ENCODE measurements at regions not wholly inside any gene's neighbourhood (a gene's known extent, or its start where the extent isn't known, plus 50 kb on each side); places are given as distances from the start of the nearest gene placed in this dataset.
"Not testable (repeated sequence)": the region's sequence is repeated elsewhere in the genome, so short reads cannot be mapped to it uniquely, and the experiment has no call there.

GRCh38 chr2:105522645-105523044 lies 123.8 kb upstream of the FHL2 start:
- no peak for DNase-seq

GRCh38 chr2:105521616-105522015 lies 122.8 kb upstream of the FHL2 start:
- DNase-seq: no peak

- DNase-seq: no peak
These were observed 122.3 kb upstream of the FHL2 start for GRCh38 chr2:105521176-105521575.

DNA sequence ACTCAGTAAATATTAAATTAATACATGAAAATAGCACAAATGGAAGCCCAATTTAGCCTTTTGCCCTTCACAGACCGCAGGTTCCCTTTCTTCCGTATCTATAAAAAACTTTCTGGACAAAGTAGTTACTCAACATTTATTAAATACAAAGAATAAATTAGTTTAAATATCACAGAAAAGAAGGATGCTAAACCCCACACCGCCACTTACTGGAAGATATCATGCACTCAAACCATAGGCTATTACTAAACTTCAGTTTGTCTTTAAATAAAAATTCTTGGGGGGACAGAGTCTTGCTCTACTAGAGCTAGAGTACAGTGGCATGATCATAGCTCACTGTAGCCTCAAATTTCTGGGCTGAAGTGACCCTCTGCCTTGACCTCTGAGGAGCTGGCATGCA lies 120.7 kb upstream of the FHL2 start:
- DNase-seq: no peak

DNA sequence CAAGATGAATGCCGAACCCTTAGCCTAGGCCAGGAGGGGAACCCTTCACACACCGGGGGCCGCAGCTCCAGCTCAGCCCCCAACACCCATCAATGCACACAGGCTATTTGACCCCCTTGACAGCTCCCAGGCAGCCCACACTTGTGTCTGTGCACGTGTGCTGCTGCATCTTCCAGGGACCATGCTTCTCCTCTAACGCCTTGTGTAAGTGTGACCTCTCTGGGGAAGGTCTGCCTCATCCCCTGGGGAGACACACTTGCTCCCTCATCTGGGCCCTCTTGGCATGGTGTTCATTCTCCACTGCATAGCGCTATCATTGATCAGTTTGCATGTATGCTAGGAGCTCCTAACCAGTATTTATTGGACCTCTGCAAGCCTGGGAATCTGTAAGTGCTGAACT lies 120.0 kb upstream of the FHL2 start:
- no peak for DNase-seq

DNA sequence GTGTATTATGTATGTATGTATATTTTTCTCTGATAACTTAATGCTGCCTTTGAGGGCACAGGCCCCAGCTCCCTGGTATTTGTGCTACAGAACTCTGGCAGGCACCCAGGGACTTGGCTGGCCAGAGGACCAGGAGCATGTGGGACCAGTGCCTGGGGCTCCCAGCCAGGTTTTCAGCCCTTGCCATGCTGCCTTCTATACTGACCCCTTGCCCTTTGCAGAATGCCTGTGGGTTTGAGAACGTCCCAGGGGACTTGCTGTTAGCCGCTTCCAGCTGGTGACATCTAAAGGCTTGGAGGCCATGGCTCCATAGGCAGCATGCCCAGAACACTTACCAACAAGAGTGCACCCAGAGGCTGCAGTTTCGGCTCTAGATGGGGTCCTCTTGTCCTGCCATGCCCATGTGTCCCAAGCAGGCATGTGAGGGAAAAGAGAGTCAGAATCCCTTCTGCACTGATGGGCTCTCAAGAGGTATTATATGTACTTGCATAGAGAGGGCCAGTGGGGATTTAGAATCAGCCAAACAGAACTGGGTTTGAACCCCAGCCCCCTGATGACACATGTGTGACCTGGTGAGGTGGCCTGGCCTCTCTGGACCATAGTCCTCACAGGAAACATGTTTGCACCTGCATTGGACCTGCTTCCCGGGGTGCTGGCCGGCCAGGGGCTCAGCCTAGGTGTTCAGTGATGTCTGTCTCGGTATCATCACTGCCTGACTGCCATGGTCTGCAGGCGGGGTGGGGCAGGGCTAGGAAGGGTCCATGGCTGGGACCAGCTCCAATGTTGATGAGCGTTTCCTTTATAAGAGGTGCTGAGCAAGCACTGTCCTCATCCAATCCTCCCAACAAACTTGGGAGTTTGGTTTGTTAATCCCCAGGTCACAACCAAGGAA lies 119.2 kb upstream of the FHL2 start:
- DNase-seq: no peak

- DNase-seq: peak; percentile 58
These were observed 116.9 kb upstream of the FHL2 start for GRCh38 chr2:105515581-105516415.

DNA sequence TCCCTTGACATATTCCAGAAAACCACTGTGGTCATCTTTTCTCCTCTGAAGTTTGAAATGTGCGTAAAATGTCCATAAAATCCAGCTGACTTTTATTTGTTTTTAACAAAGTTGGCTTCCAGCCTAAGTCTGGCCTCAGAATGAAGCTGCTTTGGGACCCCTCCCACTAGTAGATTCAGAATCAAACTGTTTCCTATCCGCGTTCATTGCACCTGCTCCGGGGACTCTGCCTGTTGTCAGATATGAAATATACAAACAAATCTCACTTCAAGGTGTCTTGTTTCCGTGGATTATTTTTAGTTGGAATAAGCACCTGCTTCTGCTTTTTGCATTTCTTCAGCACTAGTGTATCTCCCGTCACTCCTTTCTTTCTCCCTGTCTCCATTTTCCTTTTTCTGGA lies 115.7 kb upstream of the FHL2 start:
- no peak for DNase-seq

DNA sequence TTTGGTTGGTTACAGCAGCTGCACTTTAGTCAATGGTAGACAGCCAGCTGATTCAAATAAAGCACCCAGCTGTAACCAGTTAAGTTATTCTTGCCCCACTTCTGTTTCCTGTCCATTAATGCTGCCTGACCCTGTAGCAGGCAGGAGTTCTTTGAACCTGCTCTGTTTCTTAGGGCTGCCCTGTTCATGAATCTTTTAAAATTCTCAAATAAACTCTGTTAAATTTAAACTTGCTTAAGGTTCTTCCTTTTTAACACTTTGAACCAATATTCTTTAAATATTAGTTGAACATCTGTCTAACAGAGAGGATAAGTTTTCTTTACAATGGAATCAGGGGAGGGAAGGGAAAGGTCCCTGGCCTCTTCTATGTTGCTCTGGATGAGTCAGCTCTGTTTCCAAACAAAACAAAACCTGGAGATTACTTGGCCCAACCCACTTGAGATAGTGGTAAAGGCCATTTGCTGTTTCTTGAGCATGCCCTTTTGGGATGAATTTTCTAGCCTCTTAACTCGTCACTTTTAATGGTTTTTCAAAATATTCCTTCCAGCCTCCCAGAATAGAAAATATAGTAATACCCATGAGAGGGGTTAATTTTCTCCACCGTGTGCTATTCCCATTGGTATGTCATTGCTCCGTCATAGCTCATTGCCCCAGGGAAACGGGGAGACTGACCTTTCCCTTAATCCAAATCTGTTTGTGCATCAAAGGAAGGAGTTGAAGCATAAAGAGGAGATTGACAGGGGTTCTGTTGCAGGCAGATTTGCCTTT lies 112.1 kb upstream of the FHL2 start:
- DNase-seq: no peak

DNA sequence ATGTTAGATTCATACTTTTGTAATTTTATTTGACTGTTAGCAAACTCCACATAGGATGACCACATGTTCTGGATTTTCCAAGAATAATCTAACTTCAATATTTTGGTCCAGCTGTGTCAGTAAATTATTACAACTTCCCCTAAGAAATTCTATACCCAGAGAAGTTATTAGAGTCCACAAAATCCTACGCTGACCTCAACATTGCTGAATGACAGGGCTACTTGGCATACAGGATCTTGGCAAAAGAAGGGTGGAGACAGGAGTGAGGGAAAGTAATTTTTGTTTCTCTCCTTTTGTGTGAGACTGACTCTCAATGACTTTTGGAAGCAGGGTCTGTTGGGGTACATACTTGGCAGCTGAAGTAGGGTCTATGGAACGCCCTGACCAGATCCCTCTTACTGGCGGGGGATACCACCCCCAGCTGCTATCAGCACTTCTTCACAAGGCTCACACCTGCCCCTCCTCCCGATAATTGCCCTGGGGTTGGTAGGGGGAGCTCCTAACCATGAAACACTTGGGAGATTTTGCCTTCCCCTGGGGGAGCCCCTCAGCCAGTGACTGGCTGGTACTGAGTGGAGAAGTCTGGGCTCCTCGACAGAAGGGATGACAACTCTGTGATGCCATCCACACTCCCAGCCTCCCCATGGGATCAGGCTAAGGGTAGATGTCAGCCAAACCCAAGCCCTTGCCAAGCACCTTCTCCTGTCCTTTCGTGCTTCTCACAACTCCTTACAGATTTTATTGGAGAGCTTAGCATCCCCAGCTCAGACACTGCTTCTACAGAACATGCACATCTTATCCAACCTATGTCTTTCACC lies 110.6 kb upstream of the FHL2 start:
- no peak for DNase-seq

- DNase-seq: not testable (repeated sequence)
These were observed 108.0 kb upstream of the FHL2 start for GRCh38 chr2:105506860-105507259.

DNA sequence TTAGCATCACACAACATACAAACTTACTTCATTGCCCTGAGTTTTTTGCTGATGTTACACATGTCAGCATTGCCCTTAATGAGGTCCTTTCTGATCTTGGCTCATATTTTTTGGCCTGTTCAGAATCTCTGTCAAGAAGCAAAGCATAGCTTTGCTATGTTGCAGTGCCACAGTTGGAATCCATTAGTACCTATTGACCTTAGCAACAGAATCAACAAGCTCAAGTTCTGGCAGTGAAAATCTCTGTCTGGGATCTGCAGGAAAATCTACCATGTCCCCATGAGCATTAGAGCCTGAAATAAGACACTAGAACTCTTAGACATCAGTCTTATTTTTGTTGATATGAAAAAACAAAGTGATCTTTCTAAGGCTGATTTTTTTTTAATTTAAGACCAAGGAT lies 105.6 kb upstream of the FHL2 start:
- DNase-seq: no peak

- DNase-seq: no peak
These were observed 103.9 kb upstream of the FHL2 start for GRCh38 chr2:105502625-105503334.

DNA sequence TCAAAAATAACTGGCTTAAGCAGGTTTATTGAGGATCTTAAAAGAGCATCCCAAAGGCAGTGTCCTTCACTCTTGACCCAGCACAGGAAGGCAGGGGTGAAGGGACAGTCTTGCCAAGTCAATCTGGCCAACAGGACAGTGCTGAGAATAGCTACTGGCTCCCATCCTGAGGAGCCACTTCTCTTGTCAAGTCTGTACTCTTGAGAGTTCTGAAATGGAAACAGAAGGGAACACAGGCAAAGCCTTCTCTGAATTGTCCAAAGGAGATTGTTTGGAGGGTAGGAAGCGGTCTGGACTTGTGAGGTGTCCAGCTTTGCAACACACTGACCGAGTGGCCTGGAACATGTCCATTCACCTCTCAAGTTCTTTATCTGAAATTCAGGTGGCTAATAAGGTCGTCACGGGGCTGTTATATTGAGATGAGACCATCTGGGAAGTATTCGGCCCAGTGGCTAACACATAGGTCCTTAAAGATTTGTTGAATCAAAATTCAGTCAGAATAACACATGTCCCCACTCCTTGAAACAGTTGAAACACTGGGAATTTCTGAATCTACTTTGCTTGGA lies 99.5 kb upstream of the FHL2 start:
- DNase-seq: no peak

GRCh38 chr2:105497094-105497493 lies 98.2 kb upstream of the FHL2 start:
- DNase-seq: no peak

DNA sequence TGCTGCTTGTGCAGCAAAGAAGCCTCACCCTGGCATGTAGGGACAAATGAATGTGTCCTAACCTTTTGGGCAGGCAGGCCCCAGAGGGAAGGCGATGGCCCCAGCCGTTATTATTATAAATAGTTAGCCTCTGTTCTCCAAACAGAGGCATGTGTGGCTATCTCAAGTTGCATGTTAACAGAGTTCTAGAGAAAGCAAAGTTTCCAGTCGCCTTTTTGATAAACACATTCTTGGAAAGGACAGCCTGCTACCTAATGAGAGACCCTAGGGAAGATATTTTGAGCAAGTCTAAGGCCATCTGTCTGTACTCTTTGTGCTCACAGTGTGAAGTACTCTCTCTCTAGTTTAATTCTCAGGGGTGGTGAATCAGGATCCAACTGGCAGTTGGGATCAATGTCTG lies 97.4 kb upstream of the FHL2 start:
- no peak for DNase-seq

- DNase-seq: no peak
These were observed 96.0 kb upstream of the FHL2 start for GRCh38 chr2:105494683-105495425.

DNA sequence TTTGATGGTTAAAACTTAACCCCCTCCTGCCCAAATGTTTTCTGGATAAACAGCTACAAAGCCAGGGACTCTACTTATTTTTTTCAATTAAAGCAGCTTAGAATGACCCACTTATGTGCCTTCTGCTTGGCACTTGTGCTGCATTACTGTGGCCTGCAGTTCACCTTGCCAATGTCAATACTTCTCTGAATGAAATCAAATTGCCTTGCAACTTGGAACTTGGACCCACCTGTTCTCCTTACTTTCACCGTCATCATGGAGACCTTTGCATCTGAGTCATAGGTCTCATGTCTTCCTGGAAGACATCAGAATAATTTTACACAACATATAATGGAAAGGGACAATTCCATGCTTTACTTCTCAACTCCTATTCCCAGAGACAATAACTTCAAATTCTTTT lies 92.1 kb upstream of the FHL2 start:
- DNase-seq: no peak

DNA sequence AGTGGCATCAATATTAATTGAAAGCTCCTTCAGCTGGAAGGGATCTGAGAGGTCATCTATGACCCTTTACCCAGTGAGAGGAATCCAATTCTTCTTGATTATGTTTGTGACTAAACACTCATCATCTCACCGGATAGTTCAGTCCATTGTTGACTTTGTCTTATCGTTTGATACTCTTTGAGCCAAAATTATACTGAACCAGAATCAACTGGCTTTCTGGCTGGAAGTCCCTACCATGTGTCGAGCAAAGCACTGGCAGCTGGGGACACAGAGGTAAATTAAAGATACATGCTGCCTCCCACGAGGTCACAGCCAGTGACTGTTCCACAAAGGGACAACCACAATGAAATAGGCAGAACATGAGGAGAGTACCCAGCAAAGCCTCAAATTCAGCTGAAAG lies 91.4 kb upstream of the FHL2 start:
- DNase-seq: no peak

DNA sequence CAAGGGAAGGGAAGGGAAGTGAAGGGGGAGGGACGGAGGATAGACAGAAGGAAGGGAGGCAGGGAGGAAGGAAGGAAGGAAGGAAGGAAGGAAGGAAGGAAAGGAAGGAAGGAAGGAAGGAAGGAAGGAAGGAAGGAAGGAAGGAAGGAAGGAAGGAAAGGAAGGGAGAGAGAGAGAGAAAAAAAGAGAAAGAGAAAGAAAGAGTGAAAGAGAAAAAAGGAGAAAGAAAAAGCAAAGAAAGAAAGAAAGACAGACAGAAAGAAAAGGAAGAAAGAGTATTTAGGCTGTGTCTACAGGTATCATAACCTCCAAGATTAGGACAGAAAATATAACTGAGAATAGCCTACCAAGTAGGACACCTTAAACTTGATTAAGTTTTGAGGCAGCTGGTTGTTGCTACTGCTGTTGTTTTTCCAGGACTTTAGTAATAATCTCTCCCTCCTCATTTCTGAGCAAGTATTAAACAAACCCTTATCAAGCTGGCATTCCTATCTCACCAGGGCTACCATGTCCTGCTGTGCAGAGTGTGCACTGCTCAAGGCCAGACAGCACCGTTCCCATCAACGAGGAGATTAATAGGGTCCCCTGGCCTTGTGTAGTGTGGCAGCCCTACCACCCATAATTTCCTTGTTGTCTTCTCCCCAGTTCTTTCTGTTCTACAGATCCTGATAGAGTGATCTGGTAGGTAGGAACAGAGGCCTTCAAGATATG lies 90.5 kb upstream of the FHL2 start:
- no peak for DNase-seq
